HT-29 (cell line): ENCODE measurements at regions not wholly inside any gene's neighbourhood (a gene's known extent, or its start where the extent isn't known, plus 50 kb on each side); places are given as distances from the start of the nearest gene placed in this dataset.

Experiments used
- DNase-seq: peaks from one replicate; pipeline ENCODE4 v3.0.0-alpha.2; 2015; ENCODE audit warnings: low spot score

GRCh38 chr1:56225964-56226815 lies 353.2 kb downstream of the PLPP3 start:
- no peak for DNase-seq

- DNase-seq = no peak
Observed at GRCh38 chr1:56223968-56224367, 355.4 kb downstream of the PLPP3 start.

- no peak for DNase-seq
Observed at GRCh38 chr1:56222914-56223540, 356.3 kb downstream of the PLPP3 start.

GRCh38 chr1:56220021-56220420 lies 359.3 kb downstream of the PLPP3 start:
- DNase-seq = no peak

GRCh38 chr1:56218023-56218422 lies 361.3 kb downstream of the PLPP3 start:
- no peak for DNase-seq

GRCh38 chr1:56216218-56216617 lies 363.1 kb downstream of the PLPP3 start:
- DNase-seq = no peak

- no peak for DNase-seq
Observed at GRCh38 chr1:56215771-56216170, 363.6 kb downstream of the PLPP3 start.

- DNase-seq = no peak
Observed at GRCh38 chr1:56215086-56215485, 364.3 kb downstream of the PLPP3 start.

- no peak for DNase-seq
Observed at GRCh38 chr1:56213068-56213467, 366.3 kb downstream of the PLPP3 start.

- DNase-seq = no peak
Observed at GRCh38 chr1:56212143-56212542, 367.2 kb downstream of the PLPP3 start.

GRCh38 chr1:56206391-56206790 lies 373.0 kb downstream of the PLPP3 start:
- no peak for DNase-seq

- DNase-seq = no peak
Observed at GRCh38 chr1:56204206-56204605, 375.2 kb downstream of the PLPP3 start.

GRCh38 chr1:56202796-56203492 lies 376.4 kb downstream of the PLPP3 start:
- DNase-seq = no peak

- no peak for DNase-seq
Observed at GRCh38 chr1:56202186-56202585, 377.2 kb downstream of the PLPP3 start.

- DNase-seq = no peak
Observed at GRCh38 chr1:56200896-56201295, 378.5 kb downstream of the PLPP3 start.

GRCh38 chr1:56200442-56200841 lies 378.9 kb downstream of the PLPP3 start:
- no peak for DNase-seq

- DNase-seq = no peak
Observed at GRCh38 chr1:56199956-56200355, 379.4 kb downstream of the PLPP3 start.

- no peak for DNase-seq
Observed at GRCh38 chr1:56199061-56199460, 380.3 kb downstream of the PLPP3 start.

GRCh38 chr1:56197946-56198345 lies 381.4 kb downstream of the PLPP3 start:
- no peak for DNase-seq

- no peak for DNase-seq
Observed at GRCh38 chr1:56196839-56197238, 382.5 kb downstream of the PLPP3 start.

- no peak for DNase-seq
Observed at GRCh38 chr1:56194701-56195300, 384.6 kb downstream of the PLPP3 start.

GRCh38 chr1:56193656-56194055 lies 385.7 kb downstream of the PLPP3 start:
- DNase-seq = no peak
